Keratinocyte (primary cell): ENCODE measurements at regions not wholly inside any gene's neighbourhood (a gene's known extent, or its start where the extent isn't known, plus 50 kb on each side); places are given as distances from the start of the nearest gene placed in this dataset.

Experiments used
- CTCF ChIP-seq, 3 experiments: IDR thresholded peaks in 1 of 3; conservative IDR thresholded peaks in 1 of 3; optimal IDR thresholded peaks in 1 of 3; 2 replicates in 2 of 3; 3 replicates in 1 of 3; pipeline versions ENCODE3 to v1.5.1; 2011; ENCODE audit warnings: low read length in 3 of 3, mild to moderate bottlenecking in 3 of 3, moderate library complexity in 2 of 3, control low read depth in 1 of 3, inconsistent platforms in 1 of 3; ENCODE audit not compliant: insufficient read depth in 2 of 3; ENCODE audit errors: extremely low read depth in 1 of 3
- EZH2 ChIP-seq: IDR thresholded peaks from one replicate; pipeline ENCODE4 v1.6.1; 2012; ENCODE audit warnings: inconsistent platforms, mild to moderate bottlenecking, low read length, moderate library complexity

- TF ChIP-seq CTCF (optimal IDR thresholded peaks at IDR 0.05 in 1 of 3, IDR thresholded peaks at IDR 0.05 in 1 of 3, conservative IDR thresholded peaks at IDR 0.05 in 1 of 3; ENCODE audit: extremely low read depth in 1 of 3, insufficient read depth in 2 of 3, low read length in 3 of 3) (no peak), EZH2 (no peak)
Measured at GRCh38 chr7:106717955-106718871, 57.3 kb upstream of the CCDC71L start.
